Activated CD4-positive, alpha-beta memory T cell treated with anti-CD3 and anti-CD28 coated beads, Interleukin-2, amount 10 ng/mL, durations not matched to agents 7 days and 5 days (primary cell): ENCODE measurements at regions not wholly inside any gene's neighbourhood (a gene's known extent, or its start where the extent isn't known, plus 50 kb on each side); places are given as distances from the start of the nearest gene placed in this dataset.

Experiments used
- CTCF ChIA-PET: fragments of 350-600 bp; sonication (Branson Sonifier 250); formaldehyde crosslinking; loops from one replicate; lab custom pipeline; 2021; ENCODE audit warnings: antibody characterized with exemption, inconsistent platforms; lab: Charles Lee
- POLR2A ChIA-PET: fragments of 350-600 bp; sonication (Branson Sonifier 250); formaldehyde crosslinking; loops from one replicate; lab custom pipeline; 2021; ENCODE audit warnings: antibody characterized with exemption; lab: Charles Lee
- DNase-seq: peaks from one replicate; pipeline ENCODE4 v3.0.0-alpha.2; 2020
- H3K27ac Mint-ChIP-seq: one replicate; pipeline ENCODE4 v1.8.0; 2021; ENCODE audit warnings: mild to moderate bottlenecking, mixed read lengths
- H3K27me3 Mint-ChIP-seq: one replicate; pipeline ENCODE4 v1.8.0; 2021; ENCODE audit warnings: mixed read lengths
- H3K36me3 Mint-ChIP-seq: one replicate; pipeline ENCODE4 v1.8.0; 2021; ENCODE audit warnings: low read depth, mixed read lengths
- H3K4me1 Mint-ChIP-seq: one replicate; pipeline ENCODE4 v1.8.0; 2021; ENCODE audit warnings: mixed read lengths
- H3K4me3 Mint-ChIP-seq: one replicate; pipeline ENCODE4 v1.8.0; 2021; ENCODE audit warnings: mild to moderate bottlenecking, mixed read lengths
- H3K9me3 Mint-ChIP-seq: one replicate; pipeline ENCODE4 v1.8.0; 2021; ENCODE audit warnings: mixed read lengths

DNA sequence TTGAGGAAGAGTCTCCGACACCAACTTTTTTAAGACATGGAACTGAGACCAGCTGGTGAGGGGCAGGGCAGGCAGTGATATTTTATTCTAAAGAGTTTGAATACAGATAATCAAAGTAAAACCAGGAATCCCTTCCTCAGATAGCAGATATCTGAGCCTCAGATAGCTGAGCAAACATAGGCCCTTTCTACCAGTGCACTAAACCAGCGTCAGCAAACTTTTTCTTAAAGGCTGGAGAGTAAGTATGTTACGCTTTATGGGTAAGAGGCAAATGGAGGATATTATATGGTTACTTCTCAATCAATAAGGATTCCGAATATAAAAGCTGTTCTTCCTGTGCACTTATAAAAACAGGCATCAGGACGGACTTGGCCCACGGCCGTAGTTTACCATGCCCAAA is 73.9 kb downstream of the WNT5A start:
- no peak for DNase-seq
- CTCF ChIA-PET, result no interaction called here
- no peaks in the 10 kb centered on the region for H3K27me3 Mint-ChIP-seq
- H3K36me3 Mint-ChIP-seq, result no peaks in the 10 kb centered on the region
- no peak overlapping the region for H3K27ac Mint-ChIP-seq
- no peaks in the 10 kb centered on the region for H3K4me1 Mint-ChIP-seq
- no peak overlapping the region for H3K4me3 Mint-ChIP-seq
- H3K9me3 Mint-ChIP-seq, result no peaks in the 10 kb centered on the region
- POLR2A ChIA-PET, result no interaction called here

GRCh38 chr3:55412545-55412944 is 74.6 kb downstream of the WNT5A start:
- no peaks in the 10 kb centered on the region for H3K9me3 Mint-ChIP-seq
- DNase-seq, result no peak
- ChIA-PET POLR2A (no interaction called here), CTCF (no interaction called here)
- H3K4me3 Mint-ChIP-seq, result no peak overlapping the region
- no peaks in the 10 kb centered on the region for H3K36me3 Mint-ChIP-seq
- H3K27ac Mint-ChIP-seq, result no peak overlapping the region
- no peaks in the 10 kb centered on the region for H3K27me3 Mint-ChIP-seq
- H3K4me1 Mint-ChIP-seq, result no peaks in the 10 kb centered on the region

GRCh38 chr3:55409806-55410205 is 77.3 kb downstream of the WNT5A start:
- no peaks in the 10 kb centered on the region for H3K27me3 Mint-ChIP-seq
- H3K4me1 Mint-ChIP-seq, result no peaks in the 10 kb centered on the region
- ChIA-PET CTCF (no interaction called here), POLR2A (no interaction called here)
- H3K4me3 Mint-ChIP-seq, result no peak overlapping the region
- peaks cover 5% of the 10 kb centered on the region for H3K9me3 Mint-ChIP-seq
- DNase-seq, result no peak
- H3K27ac Mint-ChIP-seq, result no peak overlapping the region
- H3K36me3 Mint-ChIP-seq, result no peaks in the 10 kb centered on the region

GRCh38 chr3:55408193-55408826 is 78.8 kb downstream of the WNT5A start:
- Mint-ChIP-seq H3K4me3 (no peak overlapping the region), H3K36me3 (no peaks in the 10 kb centered on the region), H3K9me3 (peaks cover 5% of the 10 kb centered on the region), H3K27me3 (no peaks in the 10 kb centered on the region), H3K27ac (no peak overlapping the region), H3K4me1 (no peaks in the 10 kb centered on the region)
- DNase-seq, result no peak
- POLR2A ChIA-PET, result no interaction called here
- CTCF ChIA-PET, result no interaction called here

DNA sequence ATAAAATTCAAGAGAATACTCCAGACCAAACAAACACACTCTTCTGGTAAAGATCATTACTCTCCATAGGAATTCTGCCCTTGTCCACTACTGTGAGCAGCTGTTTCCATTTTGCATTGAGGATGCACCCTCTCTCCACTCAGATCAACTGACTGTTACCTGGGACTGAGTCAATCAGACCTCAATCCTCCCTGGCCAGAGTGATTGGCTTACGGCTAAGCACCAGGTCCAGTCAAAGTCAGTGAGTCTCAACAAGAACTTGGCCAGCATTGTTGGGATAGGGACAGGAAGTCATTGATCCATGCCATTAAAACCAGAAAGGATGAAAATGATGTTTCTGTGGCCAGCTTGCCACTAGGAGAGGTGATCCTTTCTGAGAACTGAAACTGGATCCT is 79.7 kb downstream of the WNT5A start:
- H3K27ac Mint-ChIP-seq, result no peak overlapping the region
- POLR2A ChIA-PET, result no interaction called here
- no peaks in the 10 kb centered on the region for H3K36me3 Mint-ChIP-seq
- H3K4me3 Mint-ChIP-seq, result no peak overlapping the region
- H3K27me3 Mint-ChIP-seq, result no peaks in the 10 kb centered on the region
- H3K4me1 Mint-ChIP-seq, result no peaks in the 10 kb centered on the region
- peaks cover 5% of the 10 kb centered on the region for H3K9me3 Mint-ChIP-seq
- no peak for DNase-seq
- CTCF ChIA-PET, result no interaction called here

GRCh38 chr3:55406696-55407425 is 80.2 kb downstream of the WNT5A start:
- H3K4me3 Mint-ChIP-seq, result no peak overlapping the region
- ChIA-PET POLR2A (no interaction called here), CTCF (no interaction called here)
- H3K4me1 Mint-ChIP-seq, result no peaks in the 10 kb centered on the region
- H3K27ac Mint-ChIP-seq, result no peak overlapping the region
- H3K9me3 Mint-ChIP-seq, result peaks cover 5% of the 10 kb centered on the region
- H3K36me3 Mint-ChIP-seq, result no peaks in the 10 kb centered on the region
- H3K27me3 Mint-ChIP-seq, result no peaks in the 10 kb centered on the region
- no peak for DNase-seq

DNA sequence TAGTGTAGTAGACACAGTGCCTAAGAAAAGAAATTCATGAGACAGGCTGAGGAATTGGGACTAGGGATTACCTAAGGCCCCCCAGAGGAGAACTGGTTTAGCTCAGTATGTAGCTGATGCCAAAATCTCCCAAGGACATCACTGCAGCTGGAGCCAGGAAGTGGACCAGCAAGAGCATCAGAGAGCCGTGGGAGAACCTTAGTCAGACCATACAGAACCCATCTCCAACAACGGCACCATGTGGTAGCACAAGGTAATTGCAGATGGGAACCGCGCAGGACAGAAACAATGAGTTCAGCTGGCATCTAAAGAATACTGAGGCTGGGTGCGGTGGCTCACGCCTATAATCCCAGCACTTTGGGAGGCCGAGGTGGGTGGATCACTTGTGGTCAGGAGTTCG is 81.7 kb downstream of the WNT5A start:
- no peaks in the 10 kb centered on the region for H3K27me3 Mint-ChIP-seq
- CTCF ChIA-PET, result no interaction called here

DNA sequence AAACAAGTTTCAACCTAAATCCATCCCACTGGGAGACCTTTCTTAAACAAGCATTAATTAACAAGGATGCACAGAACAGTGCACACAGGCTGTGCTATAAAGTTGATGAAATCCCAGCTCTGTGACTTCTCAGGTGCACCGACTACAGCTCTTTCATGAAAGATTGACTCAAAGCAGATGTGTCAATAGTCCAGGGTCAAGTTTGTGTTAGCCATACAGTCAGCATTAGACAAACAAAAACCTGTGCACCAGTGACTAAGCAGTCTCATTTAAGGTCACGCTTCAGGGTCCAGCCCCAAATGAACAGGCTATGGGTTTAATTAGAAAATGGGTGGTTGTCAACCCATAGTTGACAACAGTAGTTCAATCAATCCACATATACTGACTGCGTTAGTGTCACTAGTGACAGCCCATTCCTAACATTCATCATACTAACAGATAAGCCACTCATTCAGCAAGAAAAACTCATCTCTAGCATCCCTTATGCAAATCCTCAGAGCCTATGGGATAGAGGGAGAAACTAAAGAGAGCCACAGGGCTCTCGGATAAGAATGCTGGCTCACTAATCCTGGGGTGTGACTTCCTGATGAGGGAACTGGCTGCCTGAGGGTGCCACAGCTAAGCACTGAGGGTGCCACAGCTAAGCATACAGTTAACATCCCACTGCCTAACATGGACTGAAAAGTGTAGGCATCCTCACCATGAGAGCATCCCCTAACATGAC is 84.1 kb downstream of the WNT5A start:
- Mint-ChIP-seq H3K27me3 (no peaks in the 10 kb centered on the region), H3K4me3 (no peak overlapping the region), H3K36me3 (no peaks in the 10 kb centered on the region), H3K27ac (no peak overlapping the region), H3K4me1 (no peaks in the 10 kb centered on the region), H3K9me3 (peaks cover 7% of the 10 kb centered on the region)
- POLR2A ChIA-PET, result no interaction called here
- no peak for DNase-seq
- CTCF ChIA-PET, result no interaction called here

More for the DNA sequence above, 81.7 kb downstream of the WNT5A start:
- Mint-ChIP-seq H3K9me3 (peaks cover 5% of the 10 kb centered on the region), H3K4me1 (no peaks in the 10 kb centered on the region), H3K4me3 (no peak overlapping the region), H3K36me3 (no peaks in the 10 kb centered on the region), H3K27ac (no peak overlapping the region)
- no peak for DNase-seq
- POLR2A ChIA-PET, result no interaction called here

- Mint-ChIP-seq H3K36me3 (no peaks in the 10 kb centered on the region), H3K27me3 (no peaks in the 10 kb centered on the region), H3K4me3 (no peak overlapping the region), H3K4me1 (no peaks in the 10 kb centered on the region), H3K9me3 (no peaks in the 10 kb centered on the region), H3K27ac (no peak overlapping the region)
- CTCF ChIA-PET, result no interaction called here
- DNase-seq, result no peak
- POLR2A ChIA-PET, result no interaction called here
These were observed 106.5 kb downstream of the WNT5A start for GRCh38 chr3:55380561-55380960.

- ChIA-PET CTCF (no interaction called here), POLR2A (no interaction called here)
- no peak overlapping the region for H3K27ac Mint-ChIP-seq
- no peak overlapping the region for H3K4me3 Mint-ChIP-seq
- H3K36me3 Mint-ChIP-seq, result no peaks in the 10 kb centered on the region
- peaks cover 18% of the 10 kb centered on the region for H3K9me3 Mint-ChIP-seq
- H3K4me1 Mint-ChIP-seq, result no peaks in the 10 kb centered on the region
- no peaks in the 10 kb centered on the region for H3K27me3 Mint-ChIP-seq
- no peak for DNase-seq
These were observed 110.3 kb downstream of the WNT5A start for GRCh38 chr3:55376753-55377347.

GRCh38 chr3:55373423-55373822 is 113.7 kb downstream of the WNT5A start:
- DNase-seq, result no peak
- Mint-ChIP-seq H3K36me3 (no peaks in the 10 kb centered on the region), H3K9me3 (peaks cover 22% of the 10 kb centered on the region), H3K4me1 (no peaks in the 10 kb centered on the region), H3K27ac (no peak overlapping the region), H3K27me3 (no peaks in the 10 kb centered on the region), H3K4me3 (no peak overlapping the region)
- ChIA-PET CTCF (no interaction called here), POLR2A (no interaction called here)

- no peak overlapping the region for H3K27ac Mint-ChIP-seq
- no peaks in the 10 kb centered on the region for H3K36me3 Mint-ChIP-seq
- H3K27me3 Mint-ChIP-seq, result no peaks in the 10 kb centered on the region
- no peaks in the 10 kb centered on the region for H3K4me1 Mint-ChIP-seq
- DNase-seq, result no peak
- CTCF ChIA-PET, result no interaction called here
- peaks cover 25% of the 10 kb centered on the region for H3K9me3 Mint-ChIP-seq
- POLR2A ChIA-PET, result no interaction called here
- no peak overlapping the region for H3K4me3 Mint-ChIP-seq
These were observed 116.8 kb downstream of the WNT5A start for GRCh38 chr3:55370272-55370671.

DNA sequence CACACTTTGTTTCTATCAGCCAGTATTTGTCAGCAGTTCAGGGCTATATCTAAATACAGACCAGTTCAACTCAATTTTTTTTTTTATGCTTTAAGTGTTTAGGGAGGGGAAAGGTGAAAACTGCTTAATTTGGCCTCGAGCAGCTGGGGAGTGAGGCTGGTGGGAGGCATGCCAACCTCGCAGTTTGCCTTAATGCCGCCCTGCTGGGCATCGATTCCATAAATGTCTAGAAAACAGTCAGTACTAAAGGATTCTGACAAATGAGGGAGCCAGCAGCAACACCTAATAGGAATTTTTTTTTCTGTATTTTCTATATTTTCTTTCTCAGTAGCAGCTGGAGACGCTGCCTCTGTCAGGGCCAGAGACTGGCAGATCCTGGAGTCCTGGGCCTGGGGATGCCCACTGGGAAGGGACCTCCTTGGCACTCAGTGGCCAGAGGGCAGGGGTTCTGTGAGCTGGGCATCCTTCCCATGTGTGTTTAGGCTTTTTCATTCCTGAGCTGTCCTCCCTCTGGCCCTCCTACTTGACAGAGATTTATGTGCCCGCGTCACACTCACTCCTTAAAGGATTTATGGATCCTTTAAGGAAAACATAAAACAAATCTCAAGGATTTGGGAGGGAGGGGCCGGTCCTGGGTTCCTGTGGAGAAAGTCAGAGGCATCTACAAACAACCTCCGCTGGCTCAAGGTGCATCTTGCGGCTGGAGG is 117.8 kb downstream of the WNT5A start:
- peaks cover 20% of the 10 kb centered on the region for H3K9me3 Mint-ChIP-seq
- H3K27ac Mint-ChIP-seq, result no peak overlapping the region
- H3K4me3 Mint-ChIP-seq, result no peak overlapping the region
- no peaks in the 10 kb centered on the region for H3K36me3 Mint-ChIP-seq
- H3K4me1 Mint-ChIP-seq, result no peaks in the 10 kb centered on the region
- ChIA-PET CTCF (no interaction called here), POLR2A (no interaction called here)
- no peak for DNase-seq
- H3K27me3 Mint-ChIP-seq, result no peaks in the 10 kb centered on the region
